Neural cell (in vitro differentiated cells): ENCODE measurements at regions not wholly inside any gene's neighbourhood (a gene's known extent, or its start where the extent isn't known, plus 50 kb on each side); places are given as distances from the start of the nearest gene placed in this dataset.

Experiments used
- H2AFZ ChIP-seq: fragments of 200-600, 300-800 bp; sonication (generic), shearing (Covaris generic); 2 replicates; pipeline ENCODE4 v1.6.0; 2014; ENCODE audit warnings: low read depth, mild to moderate bottlenecking, antibody characterized with exemption, low read length, moderate library complexity
- H3F3A ChIP-seq: fragments of 200-600 bp; shearing (Covaris generic); 2 replicates; pipeline ENCODE4 v1.6.1; 2016; ENCODE audit warnings: mild to moderate bottlenecking, moderate library complexity, mixed read lengths, antibody characterized with exemption, low read length; ENCODE audit not compliant: insufficient read depth, poor library complexity, severe bottlenecking
- H3K27ac ChIP-seq: fragments of 200-600, 300-800 bp; sonication (generic), shearing (Covaris generic); 2 replicates; pipeline ENCODE4 v1.5.1; 2014; ENCODE audit warnings: mild to moderate bottlenecking, low read length, moderate library complexity
- H3K27me3 ChIP-seq: fragments of 300-800, 200-600 bp; sonication (generic), shearing (Covaris generic); 2 replicates; pipeline ENCODE4 v1.6.0; 2014; ENCODE audit warnings: mild to moderate bottlenecking, low read depth, low read length, moderate library complexity; ENCODE audit not compliant: insufficient read depth
- H3K36me3 ChIP-seq: fragments of 300-800, 200-600 bp; sonication (generic), shearing (Covaris generic); 2 replicates; pipeline ENCODE4 v1.5.1; 2014; ENCODE audit warnings: mild to moderate bottlenecking, antibody characterized with exemption, low read length, moderate library complexity; ENCODE audit not compliant: insufficient read depth
- H3K4me2 ChIP-seq: fragments of 300-800, 200-600 bp; sonication (generic), shearing (Covaris generic); 2 replicates; pipeline ENCODE4 v1.6.0; 2014; ENCODE audit warnings: mild to moderate bottlenecking, low read length
- H3K4me3 ChIP-seq: fragments of 300-800, 200-600 bp; sonication (generic), shearing (Covaris generic); 2 replicates; pipeline ENCODE4 v1.5.1; 2014; ENCODE audit warnings: mild to moderate bottlenecking, low read length, moderate library complexity
- H3K79me2 ChIP-seq: fragments of 200-600 bp; shearing (Covaris generic); replicated peaks from 2 replicates; pipeline ENCODE4 v1.6.0; 2014; ENCODE audit warnings: mild to moderate bottlenecking, low read length, moderate library complexity; ENCODE audit not compliant: insufficient read depth
- H3K9ac ChIP-seq: fragments of 300-800, 200-600 bp; sonication (generic), shearing (Covaris generic); 2 replicates; pipeline ENCODE4 v1.6.1; 2016; ENCODE audit warnings: mild to moderate bottlenecking, low read length, mixed read lengths
- H3K9me2 ChIP-seq: fragments of 200-600 bp; shearing (Covaris generic); 2 replicates; pipeline ENCODE4 v1.6.1; 2016; ENCODE audit warnings: mild to moderate bottlenecking, low read length, mixed read lengths; ENCODE audit not compliant: insufficient read depth
- H3K9me3 ChIP-seq: fragments of 200-600, 300-800 bp; sonication (generic), shearing (Covaris generic); 2 replicates; pipeline ENCODE4 v1.6.1; 2016; ENCODE audit warnings: mild to moderate bottlenecking, mixed run types, low read length, moderate library complexity, mixed read lengths
- H4K20me1 ChIP-seq: fragments of 200-600 bp; shearing (Covaris generic); 2 replicates; pipeline ENCODE4 v1.6.1; 2016; ENCODE audit warnings: mild to moderate bottlenecking, mixed run types; ENCODE audit not compliant: insufficient read depth
- EP300 ChIP-seq: fragments of 450-650 bp; conservative IDR thresholded peaks from 2 replicates; pipeline ENCODE4 v1.6.1; 2014; ENCODE audit warnings: antibody characterized with exemption, mild to moderate bottlenecking, moderate library complexity; ENCODE audit not compliant: poor library complexity, severe bottlenecking
- EZH2 ChIP-seq: fragments of 200-600, 300-800 bp; shearing (Covaris generic), sonication (generic); IDR thresholded peaks from 2 replicates; pipeline ENCODE4 v1.6.1; 2014; ENCODE audit warnings: antibody characterized with exemption, low read length, borderline replicate concordance, mild to moderate bottlenecking; ENCODE audit not compliant: insufficient read depth, poor library complexity, severe bottlenecking
- MXI1 ChIP-seq: fragments of 450-650 bp; conservative IDR thresholded peaks from 2 replicates; pipeline ENCODE4 v1.6.1; 2014; ENCODE audit warnings: antibody characterized with exemption, mild to moderate bottlenecking; ENCODE audit not compliant: poor library complexity, severe bottlenecking
- POLR2AphosphoS5 ChIP-seq: IDR thresholded peaks from 2 replicates; pipeline ENCODE4 v1.6.1; 2012
- RAD21 ChIP-seq: fragments of 450-650 bp; conservative IDR thresholded peaks from 2 replicates; pipeline ENCODE4 v1.6.1; 2014; ENCODE audit warnings: antibody characterized with exemption, mild to moderate bottlenecking, moderate library complexity
- SMC3 ChIP-seq: fragments of 450-650 bp; conservative IDR thresholded peaks from 2 replicates; pipeline ENCODE4 v1.6.1; 2014; ENCODE audit warnings: antibody characterized with exemption, mild to moderate bottlenecking, moderate library complexity; ENCODE audit not compliant: poor library complexity
- TAF1 ChIP-seq: IDR thresholded peaks from 2 replicates; pipeline ENCODE4 v1.6.1; 2012; ENCODE audit warnings: low read depth
- TF ChIP-seq, protein P1 (sequence below): IDR thresholded peaks from 2 replicates; pipeline ENCODE4 v1.6.1; 2012; ENCODE audit warnings: borderline replicate concordance
- TF ChIP-seq, protein P2 (sequence below): fragments of 450-650 bp; IDR thresholded peaks from 2 replicates; pipeline ENCODE4 v1.5.1; 2014; ENCODE audit warnings: antibody characterized with exemption, mild to moderate bottlenecking, moderate library complexity; ENCODE audit not compliant: poor library complexity, severe bottlenecking

DNA sequence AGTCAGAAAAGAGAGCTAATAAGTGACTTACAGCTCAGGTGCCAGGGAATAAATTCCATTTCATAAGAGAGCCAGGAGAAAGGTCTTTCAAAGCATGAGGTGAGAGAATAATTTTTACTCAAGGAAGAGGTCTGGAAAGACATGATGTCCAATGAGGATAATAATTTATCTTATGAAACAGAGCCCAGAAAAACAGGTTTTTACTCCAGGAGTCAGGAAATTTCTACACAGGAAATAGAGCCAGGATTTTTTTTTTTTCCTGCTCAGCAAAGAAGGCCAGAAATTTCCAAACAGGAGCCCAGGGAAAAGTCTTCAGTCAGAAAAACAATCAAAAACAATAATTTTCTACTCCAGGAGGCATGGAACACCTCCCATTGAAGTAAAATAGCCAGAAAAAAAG lies 1185.7 kb upstream of the TSPY4 start:
- Histone ChIP-seq H3K4me2 (no peak overlapping the region), H3K9me3 (no peaks in the 10 kb centered on the region), H3F3A (no peaks in the 10 kb centered on the region), H3K27me3 (no peaks in the 10 kb centered on the region), H2AFZ (no peak overlapping the region), H3K9ac (no peak overlapping the region), H3K36me3 (no peaks in the 10 kb centered on the region), H3K9me2 (no peaks in the 10 kb centered on the region), H3K27ac (no peak overlapping the region), H3K4me3 (no peak overlapping the region), H3K79me2 (no peaks in the 10 kb centered on the region), H4K20me1 (no peaks in the 10 kb centered on the region)
- TF ChIP-seq MXI1 (no peak), POLR2AphosphoS5 (no peak), TAF1 (no peak), EP300 (no peak), EZH2 (no peak), RAD21 (no peak), SMC3 (no peak)
- TF ChIP-seq, protein P1, sequence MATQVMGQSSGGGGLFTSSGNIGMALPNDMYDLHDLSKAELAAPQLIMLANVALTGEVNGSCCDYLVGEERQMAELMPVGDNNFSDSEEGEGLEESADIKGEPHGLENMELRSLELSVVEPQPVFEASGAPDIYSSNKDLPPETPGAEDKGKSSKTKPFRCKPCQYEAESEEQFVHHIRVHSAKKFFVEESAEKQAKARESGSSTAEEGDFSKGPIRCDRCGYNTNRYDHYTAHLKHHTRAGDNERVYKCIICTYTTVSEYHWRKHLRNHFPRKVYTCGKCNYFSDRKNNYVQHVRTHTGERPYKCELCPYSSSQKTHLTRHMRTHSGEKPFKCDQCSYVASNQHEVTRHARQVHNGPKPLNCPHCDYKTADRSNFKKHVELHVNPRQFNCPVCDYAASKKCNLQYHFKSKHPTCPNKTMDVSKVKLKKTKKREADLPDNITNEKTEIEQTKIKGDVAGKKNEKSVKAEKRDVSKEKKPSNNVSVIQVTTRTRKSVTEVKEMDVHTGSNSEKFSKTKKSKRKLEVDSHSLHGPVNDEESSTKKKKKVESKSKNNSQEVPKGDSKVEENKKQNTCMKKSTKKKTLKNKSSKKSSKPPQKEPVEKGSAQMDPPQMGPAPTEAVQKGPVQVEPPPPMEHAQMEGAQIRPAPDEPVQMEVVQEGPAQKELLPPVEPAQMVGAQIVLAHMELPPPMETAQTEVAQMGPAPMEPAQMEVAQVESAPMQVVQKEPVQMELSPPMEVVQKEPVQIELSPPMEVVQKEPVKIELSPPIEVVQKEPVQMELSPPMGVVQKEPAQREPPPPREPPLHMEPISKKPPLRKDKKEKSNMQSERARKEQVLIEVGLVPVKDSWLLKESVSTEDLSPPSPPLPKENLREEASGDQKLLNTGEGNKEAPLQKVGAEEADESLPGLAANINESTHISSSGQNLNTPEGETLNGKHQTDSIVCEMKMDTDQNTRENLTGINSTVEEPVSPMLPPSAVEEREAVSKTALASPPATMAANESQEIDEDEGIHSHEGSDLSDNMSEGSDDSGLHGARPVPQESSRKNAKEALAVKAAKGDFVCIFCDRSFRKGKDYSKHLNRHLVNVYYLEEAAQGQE: no peak
- TF ChIP-seq, protein P2, sequence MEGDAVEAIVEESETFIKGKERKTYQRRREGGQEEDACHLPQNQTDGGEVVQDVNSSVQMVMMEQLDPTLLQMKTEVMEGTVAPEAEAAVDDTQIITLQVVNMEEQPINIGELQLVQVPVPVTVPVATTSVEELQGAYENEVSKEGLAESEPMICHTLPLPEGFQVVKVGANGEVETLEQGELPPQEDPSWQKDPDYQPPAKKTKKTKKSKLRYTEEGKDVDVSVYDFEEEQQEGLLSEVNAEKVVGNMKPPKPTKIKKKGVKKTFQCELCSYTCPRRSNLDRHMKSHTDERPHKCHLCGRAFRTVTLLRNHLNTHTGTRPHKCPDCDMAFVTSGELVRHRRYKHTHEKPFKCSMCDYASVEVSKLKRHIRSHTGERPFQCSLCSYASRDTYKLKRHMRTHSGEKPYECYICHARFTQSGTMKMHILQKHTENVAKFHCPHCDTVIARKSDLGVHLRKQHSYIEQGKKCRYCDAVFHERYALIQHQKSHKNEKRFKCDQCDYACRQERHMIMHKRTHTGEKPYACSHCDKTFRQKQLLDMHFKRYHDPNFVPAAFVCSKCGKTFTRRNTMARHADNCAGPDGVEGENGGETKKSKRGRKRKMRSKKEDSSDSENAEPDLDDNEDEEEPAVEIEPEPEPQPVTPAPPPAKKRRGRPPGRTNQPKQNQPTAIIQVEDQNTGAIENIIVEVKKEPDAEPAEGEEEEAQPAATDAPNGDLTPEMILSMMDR: no peak

DNA sequence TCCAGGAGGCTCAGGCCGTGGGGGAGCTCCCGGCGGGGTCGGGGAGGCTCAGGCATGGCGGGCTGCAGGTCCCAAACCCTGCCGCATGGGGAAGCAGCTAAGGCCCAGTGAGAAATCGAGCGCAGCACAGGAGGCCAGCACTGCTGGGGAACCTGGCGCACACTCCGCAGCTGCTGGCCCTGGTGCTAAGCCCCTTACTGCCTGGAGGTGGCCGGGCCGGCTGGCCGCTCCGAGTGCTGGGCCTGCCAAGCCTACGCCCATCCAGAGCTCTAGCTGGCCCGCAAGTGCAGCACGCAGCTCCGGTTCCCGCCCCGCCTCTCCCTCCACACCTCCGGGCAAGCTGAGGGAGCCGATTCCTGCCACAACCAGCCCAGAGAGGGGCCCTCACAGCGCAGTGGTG lies 1208.7 kb upstream of the TSPY4 start:
- no peaks in the 10 kb centered on the region for H3K36me3 ChIP-seq
- no peak overlapping the region for H2AFZ ChIP-seq
- no peak overlapping the region for H3K27ac ChIP-seq
- H3K4me2 ChIP-seq: no peak overlapping the region
- H3K9me2 ChIP-seq: no peaks in the 10 kb centered on the region
- no peaks in the 10 kb centered on the region for H3K79me2 ChIP-seq
- no peaks in the 10 kb centered on the region for H3K27me3 ChIP-seq
- TF ChIP-seq RAD21: no peak
- TF ChIP-seq POLR2AphosphoS5: no peak
- no peak for TF ChIP-seq MXI1
- TF ChIP-seq, protein P1: no peak
- no peak for TF ChIP-seq EP300
- TF ChIP-seq TAF1: no peak
- no peak for TF ChIP-seq EZH2
- H3F3A ChIP-seq: no peaks in the 10 kb centered on the region
- H3K4me3 ChIP-seq: no peak overlapping the region
- no peak overlapping the region for H3K9ac ChIP-seq
- no peaks in the 10 kb centered on the region for H4K20me1 ChIP-seq
- H3K9me3 ChIP-seq: no peaks in the 10 kb centered on the region
